ENCODE measurements at regions not wholly inside any gene's neighbourhood (a gene's known extent, or its start where the extent isn't known, plus 50 kb on each side); places are given as distances from the start of the nearest gene placed in this dataset.

GRCh38 chr6:84501315-84501714, 263.1 kb downstream of the TBX18 start:
- no peak for TF ChIP-seq CTCF (conservative IDR thresholded peaks at IDR 0.05; ENCODE audit: low read depth in 2 of 2)
- TF ChIP-seq EZH2 (IDR thresholded peaks at IDR 0.05; ENCODE audit: low read depth, unreplicated experiment): no peak
- TF ChIP-seq EZH2phosphoT487 (IDR thresholded peaks at IDR 0.05; ENCODE audit: unreplicated experiment): no peak
- TF ChIP-seq ZNF331 (CRISPR knock-in tag; IDR thresholded peaks at IDR 0.05; ENCODE audit: low read depth): no peak
- TF ChIP-seq REST (IDR thresholded peaks at IDR 0.05; ENCODE audit: unreplicated experiment): no peak
- TF ChIP-seq POLR2AphosphoS5 (IDR thresholded peaks at IDR 0.05; ENCODE audit: low read depth): no peak
- no peak for TF ChIP-seq CREB1 (CRISPR knock-in tag; IDR thresholded peaks at IDR 0.05; ENCODE audit: low read depth)
- no peak for TF ChIP-seq ETS1 (IDR thresholded peaks at IDR 0.05)
- no peak for TF ChIP-seq JUNB (IDR thresholded peaks at IDR 0.05; ENCODE audit: unreplicated experiment)
- no peak for TF ChIP-seq NANOG (IDR thresholded peaks at IDR 0.05; ENCODE audit: borderline replicate concordance)
